ENCODE measurements at regions not wholly inside any gene's neighbourhood (a gene's known extent, or its start where the extent isn't known, plus 50 kb on each side); places are given as distances from the start of the nearest gene placed in this dataset.
"Not testable (repeated sequence)": the region's sequence is repeated elsewhere in the genome, so short reads cannot be mapped to it uniquely, and the experiment has no call there.

DNA sequence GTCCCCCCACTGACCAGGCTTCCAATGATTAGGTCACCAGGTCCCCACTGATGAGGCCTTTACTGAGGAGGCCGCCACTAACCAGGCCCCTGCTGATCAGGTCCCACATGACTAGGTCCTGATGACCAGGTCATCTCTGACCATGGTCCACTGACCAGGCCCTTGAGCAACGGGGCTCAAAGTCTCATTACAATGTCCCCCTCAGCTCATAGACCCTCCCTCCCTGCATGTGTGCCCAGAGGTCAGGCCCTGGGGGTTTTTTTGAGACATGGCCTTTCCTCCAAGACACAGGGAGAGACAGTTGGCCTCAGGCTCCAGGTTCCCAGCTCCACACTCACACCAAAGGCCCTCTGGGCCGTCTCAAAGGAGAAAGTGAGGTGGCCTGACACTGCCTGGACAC is 250.4 kb downstream of the CWH43 start:
- H4K20me1 ChIP-seq (ENCODE audit: insufficient read depth, low read depth, low read length); H3K9me2 ChIP-seq (replicated peaks; ENCODE audit: insufficient read depth, low read length); H3K4me3 ChIP-seq (ENCODE audit: low read length); H3K4me1 ChIP-seq (ENCODE audit: low read length); DNase-seq; H3K27ac ChIP-seq (ENCODE audit: low read length); H2AFZ ChIP-seq (ENCODE audit: low read length); H3K79me2 ChIP-seq (ENCODE audit: low read length); H3K27me3 ChIP-seq (ENCODE audit: low read length); H3K9ac ChIP-seq (ENCODE audit: low read length); H3K4me2 ChIP-seq (ENCODE audit: low read depth, low read length, poor library complexity, severe bottlenecking); H3K9me3 ChIP-seq (ENCODE audit: low read length); H3K36me3 ChIP-seq (ENCODE audit: insufficient read depth, low read length): not testable (repeated sequence)

DNA sequence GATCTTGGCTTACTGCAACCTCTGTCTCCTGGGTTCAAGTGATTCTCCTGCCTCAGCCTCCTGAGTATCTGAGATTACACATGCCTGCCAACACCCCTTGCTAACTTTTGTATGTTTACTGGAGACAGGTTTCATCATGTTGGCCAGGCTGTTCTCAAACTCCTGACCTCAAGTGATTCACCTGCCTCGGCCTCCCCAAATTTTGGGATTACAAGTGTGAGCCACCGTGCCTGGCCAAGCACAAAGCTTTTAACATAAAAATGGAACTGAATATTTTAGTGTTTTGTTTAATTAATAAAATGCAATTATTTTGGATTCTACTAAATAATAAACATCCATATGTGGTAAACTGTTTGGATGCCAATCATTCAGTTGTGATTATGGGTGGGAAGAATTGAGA is 255.2 kb downstream of the CWH43 start:
- not testable (repeated sequence) for H3K27ac ChIP-seq (ENCODE audit: low read length); DNase-seq; H2AFZ ChIP-seq (ENCODE audit: low read length); H3K4me1 ChIP-seq (ENCODE audit: low read length); H3K4me2 ChIP-seq (ENCODE audit: low read depth, low read length, poor library complexity, severe bottlenecking); H3K79me2 ChIP-seq (ENCODE audit: low read length); H3K9me2 ChIP-seq (replicated peaks; ENCODE audit: insufficient read depth, low read length); H3K9ac ChIP-seq (ENCODE audit: low read length); H3K9me3 ChIP-seq (ENCODE audit: low read length); H3K27me3 ChIP-seq (ENCODE audit: low read length); H3K36me3 ChIP-seq (ENCODE audit: insufficient read depth, low read length); H3K4me3 ChIP-seq (ENCODE audit: low read length); H4K20me1 ChIP-seq (ENCODE audit: insufficient read depth, low read depth, low read length)

DNA sequence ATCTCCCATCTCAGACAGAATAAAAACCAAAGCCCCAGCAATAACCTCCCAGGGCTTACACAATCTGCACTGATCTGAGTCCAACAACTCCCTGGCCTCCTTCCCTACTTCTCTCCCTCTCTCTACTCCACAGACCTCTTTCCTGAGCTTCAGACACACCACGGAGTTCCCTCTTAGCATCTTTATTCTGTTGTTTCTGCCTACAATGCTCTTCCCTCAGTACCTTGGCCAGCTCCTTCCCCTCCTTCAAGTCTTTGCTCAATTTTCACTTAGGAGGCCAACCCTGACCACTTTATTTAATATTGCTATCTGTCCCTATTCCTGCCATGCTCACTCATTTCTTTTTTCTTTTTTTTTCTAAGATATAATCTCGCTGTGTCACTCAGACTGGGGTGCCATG is 276.7 kb downstream of the CWH43 start:
- H3K4me3 ChIP-seq (ENCODE audit: low read length); H3K79me2 ChIP-seq (ENCODE audit: low read length); H3K27me3 ChIP-seq (ENCODE audit: low read length); H3K4me1 ChIP-seq (ENCODE audit: low read length); DNase-seq; H3K9me2 ChIP-seq (replicated peaks; ENCODE audit: insufficient read depth, low read length); H4K20me1 ChIP-seq (ENCODE audit: insufficient read depth, low read depth, low read length); H3K36me3 ChIP-seq (ENCODE audit: insufficient read depth, low read length); H3K4me2 ChIP-seq (ENCODE audit: low read depth, low read length, poor library complexity, severe bottlenecking); H3K9me3 ChIP-seq (ENCODE audit: low read length); H2AFZ ChIP-seq (ENCODE audit: low read length); H3K9ac ChIP-seq (ENCODE audit: low read length); H3K27ac ChIP-seq (ENCODE audit: low read length): not testable (repeated sequence)

DNA sequence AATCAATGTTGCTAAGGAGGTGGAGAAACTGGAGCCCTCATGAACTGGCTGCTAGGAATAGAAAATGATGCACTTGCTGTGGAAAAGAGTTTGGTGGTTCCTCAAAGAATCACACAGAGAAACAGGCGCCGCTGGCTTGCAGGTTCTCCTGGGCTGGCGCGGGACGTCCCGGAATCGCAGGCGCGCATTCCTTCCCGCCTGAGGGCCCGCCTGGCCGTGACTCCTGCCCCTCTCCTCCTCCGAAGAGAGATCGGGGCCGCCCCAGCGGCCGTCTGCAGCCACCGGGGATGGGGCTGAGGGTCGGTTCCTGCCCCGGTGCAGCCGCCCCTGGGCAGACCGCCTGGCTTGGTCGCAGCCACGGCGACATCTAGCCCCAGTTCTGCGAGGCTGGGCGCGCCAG is 284.4 kb downstream of the CWH43 start:
- not testable (repeated sequence) for H3K4me2 ChIP-seq (ENCODE audit: low read depth, low read length, poor library complexity, severe bottlenecking); H3K79me2 ChIP-seq (ENCODE audit: low read length); H3K36me3 ChIP-seq (ENCODE audit: insufficient read depth, low read length); H3K27me3 ChIP-seq (ENCODE audit: low read length); H3K4me3 ChIP-seq (ENCODE audit: low read length); H3K4me1 ChIP-seq (ENCODE audit: low read length); H3K27ac ChIP-seq (ENCODE audit: low read length); H3K9me2 ChIP-seq (replicated peaks; ENCODE audit: insufficient read depth, low read length); H3K9ac ChIP-seq (ENCODE audit: low read length); H4K20me1 ChIP-seq (ENCODE audit: insufficient read depth, low read depth, low read length); H2AFZ ChIP-seq (ENCODE audit: low read length); H3K9me3 ChIP-seq (ENCODE audit: low read length)
- peak; percentile 1 for DNase-seq

DNA sequence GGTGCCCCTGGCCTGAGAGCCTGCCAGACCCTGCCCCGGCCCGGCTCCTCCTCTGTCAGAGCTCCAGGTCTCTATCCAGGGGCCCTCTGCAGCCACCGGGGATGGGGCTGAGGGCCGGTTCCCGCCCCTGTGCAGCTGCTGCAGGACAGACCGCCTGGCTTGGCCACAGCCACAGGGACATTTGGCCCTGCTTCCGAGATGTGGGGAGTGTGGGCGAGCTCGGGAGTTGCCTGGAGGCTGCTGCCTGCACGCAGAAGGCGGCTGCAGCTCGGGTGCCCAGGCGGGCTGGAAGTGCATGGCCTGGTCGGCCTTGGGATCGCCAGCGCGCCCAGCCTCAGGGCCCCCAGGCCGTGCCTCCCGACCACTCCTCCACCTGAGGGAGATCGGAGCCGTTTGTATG is 284.8 kb downstream of the CWH43 start:
- not testable (repeated sequence) for H3K4me1 ChIP-seq (ENCODE audit: low read length); H3K27ac ChIP-seq (ENCODE audit: low read length); H4K20me1 ChIP-seq (ENCODE audit: insufficient read depth, low read depth, low read length); H3K9ac ChIP-seq (ENCODE audit: low read length); H3K79me2 ChIP-seq (ENCODE audit: low read length); H3K9me2 ChIP-seq (replicated peaks; ENCODE audit: insufficient read depth, low read length); H3K27me3 ChIP-seq (ENCODE audit: low read length); H3K4me2 ChIP-seq (ENCODE audit: low read depth, low read length, poor library complexity, severe bottlenecking); H3K4me3 ChIP-seq (ENCODE audit: low read length); H3K9me3 ChIP-seq (ENCODE audit: low read length); H3K36me3 ChIP-seq (ENCODE audit: insufficient read depth, low read length); DNase-seq; H2AFZ ChIP-seq (ENCODE audit: low read length)

DNA sequence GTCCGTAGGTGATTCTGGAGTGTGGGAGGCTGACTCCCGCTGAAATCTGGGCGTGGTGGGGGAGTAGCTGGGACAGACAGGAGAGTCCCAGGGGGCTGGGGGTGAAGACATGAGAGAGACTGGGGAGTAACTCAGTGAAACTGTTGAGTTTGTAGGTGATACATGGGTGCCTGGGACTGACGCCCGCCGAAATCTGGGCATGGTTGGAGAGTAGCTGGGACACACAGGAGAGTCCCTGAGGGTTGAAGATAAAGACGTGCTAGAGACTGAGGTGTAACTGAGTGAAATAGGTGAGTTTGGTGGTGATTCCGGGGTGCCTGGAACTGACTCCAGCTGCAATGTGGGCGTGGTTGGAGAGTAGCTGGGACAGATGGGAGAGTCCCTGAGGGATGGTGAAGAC is 299.8 kb downstream of the CWH43 start:
- not testable (repeated sequence) for H3K79me2 ChIP-seq (ENCODE audit: low read length); H3K4me1 ChIP-seq (ENCODE audit: low read length); H3K27ac ChIP-seq (ENCODE audit: low read length); H3K9me3 ChIP-seq (ENCODE audit: low read length); H2AFZ ChIP-seq (ENCODE audit: low read length); H3K9me2 ChIP-seq (replicated peaks; ENCODE audit: insufficient read depth, low read length); H3K36me3 ChIP-seq (ENCODE audit: insufficient read depth, low read length); DNase-seq; H3K4me3 ChIP-seq (ENCODE audit: low read length); H3K9ac ChIP-seq (ENCODE audit: low read length); H3K4me2 ChIP-seq (ENCODE audit: low read depth, low read length, poor library complexity, severe bottlenecking); H4K20me1 ChIP-seq (ENCODE audit: insufficient read depth, low read depth, low read length); H3K27me3 ChIP-seq (ENCODE audit: low read length)

DNA sequence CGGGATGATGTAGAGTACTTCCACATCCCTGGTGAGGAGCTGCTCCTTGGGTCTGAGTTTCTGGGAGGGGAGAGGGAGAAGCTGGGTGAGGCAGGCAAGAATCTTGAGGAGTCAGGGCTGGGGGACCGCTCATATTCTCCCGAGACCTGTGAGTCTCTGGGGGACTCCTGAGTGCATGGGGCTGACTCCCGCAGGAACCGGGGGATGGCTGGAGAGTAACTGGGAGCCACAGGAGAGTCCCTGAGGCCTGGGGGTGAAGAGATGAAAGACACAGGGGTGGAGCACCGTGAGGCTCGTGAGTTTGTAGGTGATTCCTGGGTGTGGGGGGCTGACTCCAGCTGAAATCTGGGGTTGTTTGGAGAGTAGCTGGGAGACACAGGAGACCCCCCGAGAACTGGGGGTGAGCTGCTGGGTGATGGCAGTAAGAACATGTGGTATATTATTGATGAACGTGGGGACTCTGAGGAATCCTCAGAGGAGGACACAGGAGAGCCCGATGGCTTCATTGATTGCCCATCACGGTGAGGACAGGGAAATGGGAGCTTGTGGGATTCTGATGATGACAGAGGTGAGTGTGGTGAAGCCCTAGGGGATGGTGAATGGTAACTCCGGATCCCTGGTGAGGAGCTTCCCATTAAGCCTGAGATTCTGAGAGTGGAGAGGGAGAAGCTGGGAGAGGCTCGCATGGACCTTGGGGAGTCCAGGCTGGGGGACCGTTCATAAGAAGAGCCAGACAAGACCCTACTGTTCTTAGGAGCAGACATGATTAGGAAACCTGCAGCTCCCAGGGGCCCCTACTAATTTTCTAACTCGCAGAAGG is 301.1 kb downstream of the CWH43 start:
- H3K4me2 ChIP-seq (ENCODE audit: low read depth, low read length, poor library complexity, severe bottlenecking); H3K9me2 ChIP-seq (replicated peaks; ENCODE audit: insufficient read depth, low read length); H3K4me3 ChIP-seq (ENCODE audit: low read length); H2AFZ ChIP-seq (ENCODE audit: low read length); H3K9ac ChIP-seq (ENCODE audit: low read length); H3K79me2 ChIP-seq (ENCODE audit: low read length); H3K27ac ChIP-seq (ENCODE audit: low read length); H3K27me3 ChIP-seq (ENCODE audit: low read length); H3K9me3 ChIP-seq (ENCODE audit: low read length); H3K36me3 ChIP-seq (ENCODE audit: insufficient read depth, low read length); H3K4me1 ChIP-seq (ENCODE audit: low read length); H4K20me1 ChIP-seq (ENCODE audit: insufficient read depth, low read depth, low read length): not testable (repeated sequence)
- DNase-seq = peak; percentile 39

DNA sequence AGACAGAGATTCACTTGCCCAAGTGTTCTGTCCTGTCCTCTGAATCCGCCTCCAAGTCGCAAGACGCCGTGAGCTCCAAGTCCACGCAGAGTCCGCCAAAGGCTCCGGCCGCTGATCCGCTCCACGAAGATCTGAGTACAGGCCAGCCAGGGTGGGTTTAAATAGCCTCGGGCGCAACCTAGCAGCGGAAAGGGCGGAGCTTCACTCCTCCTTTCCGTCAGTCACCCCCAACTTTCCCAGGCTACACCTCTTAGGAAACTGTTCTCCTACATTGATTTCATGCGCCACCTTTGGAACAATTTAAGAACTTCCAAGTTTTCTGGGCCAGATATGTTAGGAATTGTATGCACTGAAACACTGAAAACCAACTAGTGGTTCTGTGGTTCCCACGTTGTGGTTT is 301.8 kb downstream of the CWH43 start:
- not testable (repeated sequence) for H3K36me3 ChIP-seq (ENCODE audit: insufficient read depth, low read length); H3K9me2 ChIP-seq (replicated peaks; ENCODE audit: insufficient read depth, low read length); H3K9ac ChIP-seq (ENCODE audit: low read length); H4K20me1 ChIP-seq (ENCODE audit: insufficient read depth, low read depth, low read length); H3K27ac ChIP-seq (ENCODE audit: low read length); H3K27me3 ChIP-seq (ENCODE audit: low read length); H3K4me1 ChIP-seq (ENCODE audit: low read length); DNase-seq; H3K4me2 ChIP-seq (ENCODE audit: low read depth, low read length, poor library complexity, severe bottlenecking); H3K9me3 ChIP-seq (ENCODE audit: low read length); H3K79me2 ChIP-seq (ENCODE audit: low read length); H2AFZ ChIP-seq (ENCODE audit: low read length); H3K4me3 ChIP-seq (ENCODE audit: low read length)

DNA sequence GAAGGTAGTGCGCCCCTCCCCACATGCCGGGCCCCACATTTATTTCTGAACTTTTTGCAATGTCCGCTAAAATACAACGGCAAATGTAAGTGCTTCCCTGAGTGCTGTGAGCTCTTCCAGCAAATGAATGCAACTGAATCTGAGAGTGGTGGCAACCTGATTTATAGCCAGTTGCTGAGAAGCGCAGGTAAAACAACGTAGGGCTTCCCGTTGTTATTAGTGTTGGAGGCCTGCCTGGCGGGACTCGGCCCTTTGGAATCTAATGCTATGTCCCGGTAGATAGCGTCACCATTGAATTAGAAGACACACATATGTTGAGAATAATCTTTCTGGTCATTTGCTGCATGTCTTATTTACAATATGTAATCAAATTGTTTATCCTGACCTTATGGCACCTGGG is 302.7 kb downstream of the CWH43 start:
- H3K9me2 ChIP-seq (replicated peaks; ENCODE audit: insufficient read depth, low read length); H4K20me1 ChIP-seq (ENCODE audit: insufficient read depth, low read depth, low read length); H3K9ac ChIP-seq (ENCODE audit: low read length); H3K4me1 ChIP-seq (ENCODE audit: low read length); H3K4me3 ChIP-seq (ENCODE audit: low read length); H3K9me3 ChIP-seq (ENCODE audit: low read length); H3K27ac ChIP-seq (ENCODE audit: low read length); H3K4me2 ChIP-seq (ENCODE audit: low read depth, low read length, poor library complexity, severe bottlenecking); H2AFZ ChIP-seq (ENCODE audit: low read length); H3K79me2 ChIP-seq (ENCODE audit: low read length); H3K27me3 ChIP-seq (ENCODE audit: low read length); H3K36me3 ChIP-seq (ENCODE audit: insufficient read depth, low read length): not testable (repeated sequence)
- DNase-seq = peak; percentile 37
